Ovary (tissue), 3 donors: ENCODE measurements at regions not wholly inside any gene's neighbourhood (a gene's known extent, or its start where the extent isn't known, plus 50 kb on each side); places are given as distances from the start of the nearest gene placed in this dataset.

Source experiments
- CTCF ChIP-seq, 3 donors: fragments of 450-650 bp in 2 of 3; fragments of 200-600 bp in 1 of 3; IDR thresholded peaks; one replicate each; pipeline versions ENCODE4 v1.5.1 to v1.8.0; 2016 to 2022; ENCODE audit warnings: antibody characterized with exemption in 3 of 3, mild to moderate bottlenecking in 1 of 3
- EP300 ChIP-seq: sonication (generic); formaldehyde crosslinking; IDR thresholded peaks from one replicate; pipeline ENCODE4 v1.6.1; 2017; ENCODE audit warnings: antibody characterized with exemption
- POLR2A ChIP-seq: fragments of 450-650 bp; IDR thresholded peaks from one replicate; pipeline ENCODE4 v1.6.1; 2017; ENCODE audit warnings: antibody characterized with exemption, mild to moderate bottlenecking, moderate library complexity
- donor health status: DM: no; HTN: no; CAD: no.

GRCh38 chr18:77981874-77982273, 732.2 kb downstream of the GALR1 start:
- TF ChIP-seq CTCF (IDR thresholded peaks at IDR 0.05) (no peak), POLR2A (no peak), EP300 (no peak)
